Large intestine (tissue), 3 donors: ENCODE measurements at regions not wholly inside any gene's neighbourhood (a gene's known extent, or its start where the extent isn't known, plus 50 kb on each side); places are given as distances from the start of the nearest gene placed in this dataset.

Experiments used
- DNase-seq, 2 donors: peaks; one replicate each; pipeline versions ENCODE4 v3.0.0 to v3.0.0-alpha.2; 2013
- H3K27ac ChIP-seq: one replicate; pipeline ENCODE4 v1.5.1; 2013; ENCODE audit warnings: low read length
- H3K27me3 ChIP-seq: 2 replicates; pipeline ENCODE4 v1.6.1; 2013; ENCODE audit warnings: low read length; ENCODE audit not compliant: control insufficient read depth, insufficient read depth
- H3K36me3 ChIP-seq: 2 replicates; pipeline ENCODE4 v1.6.1; 2013; ENCODE audit warnings: low read length; ENCODE audit not compliant: control insufficient read depth, insufficient read depth
- H3K4me1 ChIP-seq: one replicate; pipeline ENCODE4 v1.6.1; 2013; ENCODE audit warnings: low read length; ENCODE audit not compliant: control insufficient read depth, insufficient read depth
- H3K4me3 ChIP-seq: one replicate; pipeline ENCODE4 v1.5.1; 2013; ENCODE audit warnings: low read length
- H3K9me3 ChIP-seq: one replicate; pipeline ENCODE4 v1.6.1; 2013; ENCODE audit warnings: mild to moderate bottlenecking, low read depth, low read length, moderate library complexity; ENCODE audit not compliant: control insufficient read depth
- WGBS: methylation state at CpG from one replicate; pipeline ENCODE4 v1.1.5; 2013; ENCODE audit warnings: low lambda C conversion rate; ENCODE audit not compliant: insufficient coverage; 5-methylcytosine and 5-hydroxymethylcytosine counted together

- Histone ChIP-seq H3K36me3 (no peaks in the 10 kb centered on the region), H3K9me3 (no peaks in the 10 kb centered on the region), H3K27me3 (no peaks in the 10 kb centered on the region), H3K4me1 (no peaks in the 10 kb centered on the region), H3K4me3 (no peak overlapping the region), H3K27ac (no peak overlapping the region)
- DNase-seq, result no peak
- no CpG with 5 or more reads among the region's 3 CpGs for WGBS
Measured at GRCh38 chr7:68509054-68509453, 1089.2 kb upstream of the AUTS2 start.

GRCh38 chr7:68509603-68510002, 1088.7 kb upstream of the AUTS2 start:
- no peak overlapping the region for H3K4me3 ChIP-seq
- H3K9me3 ChIP-seq, result no peaks in the 10 kb centered on the region
- DNase-seq, result no peak
- no CpG with 5 or more reads among the region's 5 CpGs for WGBS
- no peaks in the 10 kb centered on the region for H3K27me3 ChIP-seq
- H3K4me1 ChIP-seq, result no peaks in the 10 kb centered on the region
- no peak overlapping the region for H3K27ac ChIP-seq
- no peaks in the 10 kb centered on the region for H3K36me3 ChIP-seq

GRCh38 chr7:68511281-68511680, 1087.0 kb upstream of the AUTS2 start:
- DNase-seq, result peak; percentile 5 to 9
- Histone ChIP-seq H3K27me3 (no peaks in the 10 kb centered on the region), H3K4me3 (no peak overlapping the region), H3K9me3 (no peaks in the 10 kb centered on the region), H3K4me1 (no peaks in the 10 kb centered on the region), H3K36me3 (no peaks in the 10 kb centered on the region), H3K27ac (no peak overlapping the region)
- no CpG with 5 or more reads among the region's 10 CpGs for WGBS

GRCh38 chr7:68512466-68512865, 1085.8 kb upstream of the AUTS2 start:
- no peaks in the 10 kb centered on the region for H3K4me1 ChIP-seq
- H3K27me3 ChIP-seq, result no peaks in the 10 kb centered on the region
- no peaks in the 10 kb centered on the region for H3K9me3 ChIP-seq
- no peak overlapping the region for H3K27ac ChIP-seq
- WGBS, result 93% methylated on average over 5 of the region's 5 CpGs
- H3K4me3 ChIP-seq, result no peak overlapping the region
- no peaks in the 10 kb centered on the region for H3K36me3 ChIP-seq
- DNase-seq, result no peak

GRCh38 chr7:68518060-68518459, 1080.2 kb upstream of the AUTS2 start:
- DNase-seq, result no peak
- Histone ChIP-seq H3K4me1 (no peaks in the 10 kb centered on the region), H3K27me3 (no peaks in the 10 kb centered on the region), H3K27ac (no peak overlapping the region), H3K36me3 (no peaks in the 10 kb centered on the region), H3K4me3 (no peak overlapping the region), H3K9me3 (no peaks in the 10 kb centered on the region)
- WGBS, result 97% methylated on average over 3 of the region's 4 CpGs

GRCh38 chr7:68524126-68524525, 1074.1 kb upstream of the AUTS2 start:
- H3K4me1 ChIP-seq, result no peaks in the 10 kb centered on the region
- H3K9me3 ChIP-seq, result no peaks in the 10 kb centered on the region
- DNase-seq, result no peak
- no peak overlapping the region for H3K27ac ChIP-seq
- no peaks in the 10 kb centered on the region for H3K36me3 ChIP-seq
- WGBS, result no CpG with 5 or more reads among the region's 3 CpGs
- H3K4me3 ChIP-seq, result no peak overlapping the region
- no peaks in the 10 kb centered on the region for H3K27me3 ChIP-seq

- Histone ChIP-seq H3K9me3 (no peaks in the 10 kb centered on the region), H3K4me3 (no peak overlapping the region), H3K4me1 (no peaks in the 10 kb centered on the region), H3K36me3 (no peaks in the 10 kb centered on the region), H3K27ac (no peak overlapping the region), H3K27me3 (no peaks in the 10 kb centered on the region)
- WGBS, result 90% methylated on average over 2 of the region's 4 CpGs
- DNase-seq, result no peak
Measured at GRCh38 chr7:68529221-68529620, 1069.1 kb upstream of the AUTS2 start.

- DNase-seq, result no peak
- Histone ChIP-seq H3K27ac (no peak overlapping the region), H3K36me3 (no peaks in the 10 kb centered on the region), H3K9me3 (peaks cover 3% of the 10 kb centered on the region), H3K27me3 (no peaks in the 10 kb centered on the region), H3K4me3 (no peak overlapping the region), H3K4me1 (no peaks in the 10 kb centered on the region)
- WGBS, result no CpG with 5 or more reads among the region's 22 CpGs
Measured at GRCh38 chr7:68535266-68535665, 1063.0 kb upstream of the AUTS2 start.

- no peaks in the 10 kb centered on the region for H3K4me1 ChIP-seq
- H3K27me3 ChIP-seq, result no peaks in the 10 kb centered on the region
- peak in 1 of 2 donors; percentile 3 for DNase-seq
- WGBS, result no CpG with 5 or more reads among the region's 6 CpGs
- H3K36me3 ChIP-seq, result no peaks in the 10 kb centered on the region
- H3K27ac ChIP-seq, result no peak overlapping the region
- H3K9me3 ChIP-seq, result peaks cover 3% of the 10 kb centered on the region
- H3K4me3 ChIP-seq, result no peak overlapping the region
Measured at GRCh38 chr7:68537051-68537773, 1061.1 kb upstream of the AUTS2 start.

GRCh38 chr7:68537774-68538071, 1060.6 kb upstream of the AUTS2 start:
- no peaks in the 10 kb centered on the region for H3K27me3 ChIP-seq
- no peak for DNase-seq
- no peaks in the 10 kb centered on the region for H3K36me3 ChIP-seq
- H3K27ac ChIP-seq, result no peak overlapping the region
- H3K9me3 ChIP-seq, result peaks cover 3% of the 10 kb centered on the region
- H3K4me3 ChIP-seq, result no peak overlapping the region
- no CpG with 5 or more reads among the region's 5 CpGs for WGBS
- H3K4me1 ChIP-seq, result no peaks in the 10 kb centered on the region

- DNase-seq, result no peak
- no CpG with 5 or more reads among the region's 3 CpGs for WGBS
- Histone ChIP-seq H3K4me3 (no peak overlapping the region), H3K4me1 (no peaks in the 10 kb centered on the region), H3K27ac (no peak overlapping the region), H3K9me3 (no peaks in the 10 kb centered on the region), H3K27me3 (no peaks in the 10 kb centered on the region), H3K36me3 (no peaks in the 10 kb centered on the region)
Measured at GRCh38 chr7:68542831-68543230, 1055.4 kb upstream of the AUTS2 start.
